Stimulated activated CD4-positive, alpha-beta T cell treated with anti-CD3 and anti-CD28 coated beads, TNF-alpha, amount 100 ng/mL, for 4 hours (primary cell): ENCODE measurements at regions not wholly inside any gene's neighbourhood (a gene's known extent, or its start where the extent isn't known, plus 50 kb on each side); places are given as distances from the start of the nearest gene placed in this dataset.

ENCODE experiments used
- DNase-seq, 3 experiments: peaks; one replicate each; pipeline ENCODE4 v3.0.0-alpha.2; 2020; ENCODE audit warnings: low read depth in 3 of 3

GRCh38 chr5:58069846-58070245 is 390.0 kb downstream of the PLK2 start:
- no peak for DNase-seq

- DNase-seq: no peak
Measured at GRCh38 chr5:58069016-58069705, 390.7 kb downstream of the PLK2 start.

- no peak for DNase-seq
Measured at GRCh38 chr5:58066557-58066956, 393.3 kb downstream of the PLK2 start.

GRCh38 chr5:58066076-58066475 is 393.8 kb downstream of the PLK2 start:
- no peak for DNase-seq

GRCh38 chr5:58064801-58065200 is 395.1 kb downstream of the PLK2 start:
- DNase-seq: no peak

GRCh38 chr5:58060996-58061395 is 398.9 kb downstream of the PLK2 start:
- no peak for DNase-seq

GRCh38 chr5:58057324-58057723 is 402.6 kb downstream of the PLK2 start:
- DNase-seq: no peak

DNA sequence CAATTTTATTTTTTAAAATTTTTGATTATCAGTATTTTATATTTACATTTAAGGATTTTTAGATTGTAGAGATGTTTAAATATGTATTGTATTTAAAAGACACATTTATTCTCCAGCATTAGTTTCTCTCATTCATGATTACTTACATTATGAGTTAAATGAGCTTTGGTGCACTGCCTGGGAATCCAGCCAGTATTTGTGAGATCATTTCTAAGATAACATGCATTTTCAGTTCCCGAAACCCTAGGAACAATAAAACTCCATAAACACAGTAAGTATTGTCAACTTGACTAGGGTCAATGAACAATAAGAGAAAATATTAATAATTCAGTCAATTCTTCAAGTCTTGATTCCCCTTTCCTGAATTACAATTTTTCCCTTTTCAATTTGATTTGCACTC is 403.3 kb downstream of the PLK2 start:
- no peak for DNase-seq

GRCh38 chr5:58054018-58054417 is 405.9 kb downstream of the PLK2 start:
- no peak for DNase-seq

GRCh38 chr5:58048954-58049353 is 410.9 kb downstream of the PLK2 start:
- DNase-seq: no peak

DNA sequence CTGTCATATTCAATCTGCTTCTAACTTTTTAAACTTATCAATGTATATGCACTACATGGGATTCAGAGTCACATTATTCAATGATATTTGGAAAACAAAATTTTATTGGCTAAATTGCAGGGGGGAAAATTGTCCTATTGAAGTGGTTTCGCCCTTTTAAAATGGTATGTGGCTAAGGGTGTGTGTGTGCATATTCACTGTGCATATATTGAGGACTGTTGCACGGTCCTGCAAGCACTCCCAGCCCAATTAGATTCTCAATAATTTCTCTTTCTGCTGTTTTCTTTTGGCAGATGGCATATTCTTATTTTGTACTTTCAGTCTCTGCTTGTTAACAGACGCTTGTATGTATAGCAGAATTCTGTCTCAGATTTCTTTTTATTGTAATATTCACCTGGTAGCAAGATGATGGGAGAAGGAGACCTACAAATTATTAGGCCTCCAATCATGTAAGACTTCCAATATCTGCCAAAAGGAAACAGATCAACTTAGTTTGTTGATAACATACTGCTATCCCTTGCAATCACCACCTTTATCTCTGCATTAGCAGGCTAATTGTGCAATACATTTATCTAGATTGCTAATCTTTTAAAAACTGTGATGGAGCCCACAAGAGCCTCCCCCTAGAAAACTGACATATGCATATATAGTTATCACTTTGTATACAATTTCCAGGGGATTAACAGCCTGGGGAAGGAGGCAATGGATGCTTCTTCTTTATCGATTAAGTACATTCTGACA is 411.5 kb downstream of the PLK2 start:
- DNase-seq: no peak

GRCh38 chr5:58046371-58046770 is 413.5 kb downstream of the PLK2 start:
- no peak for DNase-seq

- no peak for DNase-seq
Measured at GRCh38 chr5:58044166-58044565, 415.7 kb downstream of the PLK2 start.

DNA sequence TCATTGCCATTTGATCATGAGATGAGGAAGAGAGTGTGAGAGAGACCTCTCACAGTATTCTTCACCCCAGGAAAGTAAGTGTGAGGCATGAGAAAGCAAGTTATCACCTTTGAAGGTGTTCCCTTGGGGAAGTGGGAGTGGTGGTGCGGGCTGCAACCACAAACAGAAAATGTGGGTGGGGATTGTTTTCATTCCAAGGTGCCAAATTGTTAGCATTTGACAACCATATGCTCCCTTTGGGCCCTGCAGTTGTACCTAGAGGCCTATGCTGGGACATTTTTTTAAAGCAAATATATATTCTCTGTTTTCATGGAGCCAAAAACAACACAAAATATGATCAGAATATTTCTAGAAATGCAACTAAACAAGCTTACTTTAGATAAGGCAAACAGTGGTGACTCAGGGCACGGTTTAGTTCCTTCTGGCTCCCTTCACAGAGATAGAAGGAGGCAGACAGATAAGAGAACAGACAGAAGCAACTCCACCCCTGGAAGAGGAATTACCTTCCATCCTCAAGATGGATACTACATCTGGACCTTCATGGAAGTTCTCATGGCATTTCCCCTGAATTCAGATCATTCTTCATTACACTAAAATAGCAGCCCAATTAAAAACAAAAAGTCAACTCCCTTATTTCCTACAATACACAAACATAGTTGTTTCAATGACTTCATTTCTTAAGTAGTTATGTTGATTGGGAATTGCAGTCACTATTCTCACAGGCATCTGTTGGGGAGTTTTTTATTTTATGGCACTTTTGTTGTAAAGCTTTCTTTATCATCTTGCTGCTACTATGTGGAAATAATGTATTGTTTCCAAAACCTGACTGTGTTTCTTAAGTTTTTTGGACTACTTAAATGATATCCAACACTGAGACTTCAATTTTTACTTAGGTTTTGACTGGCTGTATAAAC is 416.6 kb downstream of the PLK2 start:
- DNase-seq: no peak

GRCh38 chr5:58041884-58042283 is 418.0 kb downstream of the PLK2 start:
- DNase-seq: no peak

- DNase-seq: no peak
Measured at GRCh38 chr5:58040846-58041245, 419.0 kb downstream of the PLK2 start.

DNA sequence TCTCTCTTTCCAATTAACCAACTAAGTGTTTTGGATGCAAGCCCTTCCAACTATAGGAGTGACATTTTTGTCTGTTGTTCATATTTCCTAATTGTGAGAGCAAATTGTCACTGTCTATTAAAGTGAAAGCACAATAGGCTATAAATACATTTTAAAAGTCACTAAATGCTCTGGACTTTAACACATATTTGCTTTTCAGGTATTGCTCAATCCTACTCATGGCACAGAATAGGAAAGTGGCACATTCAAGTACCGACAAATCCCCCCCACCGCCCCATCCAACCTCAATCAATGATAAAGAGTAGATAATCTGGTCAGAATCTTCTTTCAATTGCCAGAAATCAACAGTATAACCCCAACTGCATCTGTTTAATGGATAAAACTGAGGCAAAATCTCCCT is 419.8 kb downstream of the PLK2 start:
- no peak for DNase-seq

GRCh38 chr5:58037899-58038298 is 422.0 kb downstream of the PLK2 start:
- no peak for DNase-seq

- no peak for DNase-seq
Measured at GRCh38 chr5:58025809-58026208, 434.1 kb downstream of the PLK2 start.

DNA sequence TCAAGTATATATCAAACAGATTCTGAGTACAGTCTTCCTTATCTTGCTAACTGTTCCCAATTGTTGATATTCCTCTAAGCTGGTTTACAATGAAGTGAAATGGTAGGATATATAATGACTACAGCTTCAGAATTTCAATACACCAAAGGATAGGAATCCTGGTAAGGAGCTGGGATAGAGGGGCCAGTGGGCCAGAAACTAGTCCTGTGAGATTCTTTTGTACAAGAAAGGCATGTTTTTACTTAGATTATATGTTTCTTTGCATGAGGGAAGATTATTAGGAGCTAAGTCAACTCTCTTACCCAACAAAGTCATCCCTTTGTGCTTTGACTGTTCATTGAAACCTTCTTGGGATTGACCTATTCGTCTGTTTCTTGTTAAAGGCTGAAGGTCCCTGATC is 435.7 kb downstream of the PLK2 start:
- DNase-seq: no peak

DNA sequence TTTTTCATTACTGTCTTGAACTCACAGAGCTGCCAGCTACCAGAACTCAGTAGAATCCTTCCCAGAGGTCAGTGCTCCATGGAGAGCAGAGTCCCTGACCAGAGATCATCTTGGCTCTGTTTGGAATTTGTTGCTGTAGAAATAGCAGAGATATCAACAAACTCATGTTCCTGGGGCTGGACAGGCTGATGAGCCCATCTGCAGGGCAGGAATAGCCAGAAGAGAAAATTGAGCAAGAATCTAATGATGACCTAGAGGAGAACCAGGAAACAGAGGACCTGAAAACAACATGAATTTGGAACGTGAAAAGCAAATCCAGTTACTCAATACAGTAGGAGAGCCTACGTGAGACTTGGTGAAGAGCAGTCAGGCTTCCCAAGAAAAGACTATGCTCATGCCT is 437.8 kb downstream of the PLK2 start:
- DNase-seq: no peak

- DNase-seq: no peak
Measured at GRCh38 chr5:58021466-58021865, 438.4 kb downstream of the PLK2 start.

- DNase-seq: no peak
Measured at GRCh38 chr5:58019614-58020013, 440.3 kb downstream of the PLK2 start.
